ENCODE measurements at regions not wholly inside any gene's neighbourhood (a gene's known extent, or its start where the extent isn't known, plus 50 kb on each side); places are given as distances from the start of the nearest gene placed in this dataset.

GRCh38 chr21:18810136-18810535 is 406.6 kb upstream of the TMPRSS15 start:
- TF ChIP-seq NFIC (IDR thresholded peaks at IDR 0.05) = no peak
- TF ChIP-seq EGR1 (IDR thresholded peaks at IDR 0.05) = no peak
- no peak for TF ChIP-seq TCF12 (IDR thresholded peaks at IDR 0.05; ENCODE audit: low read depth)
- no peak for TF ChIP-seq YY1 (IDR thresholded peaks at IDR 0.05; ENCODE audit: low read depth)
- no peak for TF ChIP-seq TAF1 (IDR thresholded peaks at IDR 0.05; ENCODE audit: low read depth)
- no peak for TF ChIP-seq CEBPB (IDR thresholded peaks at IDR 0.05)

DNA sequence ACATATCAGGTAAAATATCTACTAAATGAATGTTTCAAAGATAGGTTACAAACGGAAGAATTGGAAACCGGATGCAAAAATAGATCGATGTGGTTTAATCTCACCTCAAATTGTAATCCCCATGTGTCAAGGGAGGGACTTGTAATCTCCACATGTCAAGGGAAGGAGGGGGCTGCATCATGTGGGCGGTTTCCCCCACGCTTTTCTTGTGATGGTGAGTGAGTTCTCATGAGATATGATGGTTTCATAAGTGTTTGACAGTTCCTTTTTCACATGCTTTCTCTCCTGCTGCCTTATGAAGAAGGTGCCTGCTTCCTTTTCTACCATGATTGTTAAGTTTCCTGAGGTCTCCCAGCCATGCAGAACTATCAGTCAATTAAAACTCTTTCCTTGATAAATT is 408.7 kb upstream of the TMPRSS15 start:
- no peak for TF ChIP-seq ZBTB7A (IDR thresholded peaks at IDR 0.05; ENCODE audit: low read depth)
- no peak for TF ChIP-seq TAF1 (IDR thresholded peaks at IDR 0.05; ENCODE audit: low read depth)
- TF ChIP-seq NFIC (IDR thresholded peaks at IDR 0.05) = no peak
- TF ChIP-seq REST (IDR thresholded peaks at IDR 0.05; ENCODE audit: low read depth) = no peak
- TF ChIP-seq YY1 (IDR thresholded peaks at IDR 0.05; ENCODE audit: low read depth) = no peak
- TF ChIP-seq TCF12 (IDR thresholded peaks at IDR 0.05; ENCODE audit: low read depth) = no peak
- TF ChIP-seq TEAD4 (IDR thresholded peaks at IDR 0.05) = no peak
- no peak for TF ChIP-seq EP300 (IDR thresholded peaks at IDR 0.05; ENCODE audit: borderline replicate concordance)
- TF ChIP-seq EGR1 (IDR thresholded peaks at IDR 0.05) = no peak
- TF ChIP-seq USF1 (IDR thresholded peaks at IDR 0.05) = no peak
- no peak for TF ChIP-seq CEBPB (IDR thresholded peaks at IDR 0.05)
- no peak for TF ChIP-seq RAD21 (IDR thresholded peaks at IDR 0.05; ENCODE audit: low read depth)
- no peak for TF ChIP-seq MAX (IDR thresholded peaks at IDR 0.05)
- no peak for TF ChIP-seq CREB1 (IDR thresholded peaks at IDR 0.05; ENCODE audit: low read depth)
- no peak for TF ChIP-seq FOXM1 (IDR thresholded peaks at IDR 0.05; ENCODE audit: borderline replicate concordance, low read depth)

GRCh38 chr21:18819507-18819906 is 415.9 kb upstream of the TMPRSS15 start:
- no peak for TF ChIP-seq ZBTB7A (IDR thresholded peaks at IDR 0.05; ENCODE audit: low read depth)
- TF ChIP-seq CREB1 (IDR thresholded peaks at IDR 0.05; ENCODE audit: low read depth) = no peak
- TF ChIP-seq TCF12 (IDR thresholded peaks at IDR 0.05; ENCODE audit: low read depth) = no peak

DNA sequence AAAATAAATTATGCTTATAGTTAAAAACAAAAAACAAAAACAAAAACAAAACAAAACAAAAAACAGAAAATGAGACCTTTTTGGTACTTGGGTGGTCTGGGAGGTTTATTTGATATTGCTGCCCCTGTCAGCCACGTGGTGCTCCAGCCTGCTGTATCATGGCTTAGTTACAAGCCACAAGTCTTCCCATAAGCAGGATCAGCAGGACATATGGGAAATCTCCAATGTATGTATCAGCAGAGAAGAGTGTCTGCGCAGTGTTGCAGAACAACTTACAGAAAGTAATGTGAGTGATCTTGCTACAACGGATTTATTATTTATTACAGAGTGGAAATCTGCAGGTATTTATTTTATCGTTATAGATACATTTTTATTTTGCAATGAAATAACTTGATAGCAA is 423.0 kb upstream of the TMPRSS15 start:
- TF ChIP-seq CEBPB (IDR thresholded peaks at IDR 0.05) = no peak
- no peak for TF ChIP-seq ZBTB7A (IDR thresholded peaks at IDR 0.05; ENCODE audit: low read depth)
- TF ChIP-seq TCF12 (IDR thresholded peaks at IDR 0.05; ENCODE audit: low read depth) = no peak
- no peak for TF ChIP-seq YY1 (IDR thresholded peaks at IDR 0.05; ENCODE audit: low read depth)
- TF ChIP-seq FOXM1 (IDR thresholded peaks at IDR 0.05; ENCODE audit: borderline replicate concordance, low read depth) = no peak
- TF ChIP-seq CREB1 (IDR thresholded peaks at IDR 0.05; ENCODE audit: low read depth) = no peak
- no peak for TF ChIP-seq REST (IDR thresholded peaks at IDR 0.05; ENCODE audit: low read depth)
- TF ChIP-seq EGR1 (IDR thresholded peaks at IDR 0.05) = no peak
- TF ChIP-seq EP300 (IDR thresholded peaks at IDR 0.05; ENCODE audit: borderline replicate concordance) = no peak
- TF ChIP-seq TEAD4 (IDR thresholded peaks at IDR 0.05) = no peak
- no peak for TF ChIP-seq NFIC (IDR thresholded peaks at IDR 0.05)

GRCh38 chr21:18831942-18832676 is 428.5 kb upstream of the TMPRSS15 start:
- TF ChIP-seq REST (IDR thresholded peaks at IDR 0.05; ENCODE audit: low read depth) (no peak), EP300 (IDR thresholded peaks at IDR 0.05; ENCODE audit: borderline replicate concordance) (no peak), RAD21 (IDR thresholded peaks at IDR 0.05; ENCODE audit: low read depth) (no peak), EGR1 (IDR thresholded peaks at IDR 0.05) (no peak), ZBTB7A (IDR thresholded peaks at IDR 0.05; ENCODE audit: low read depth) (no peak), TAF1 (IDR thresholded peaks at IDR 0.05; ENCODE audit: low read depth) (no peak), YY1 (IDR thresholded peaks at IDR 0.05; ENCODE audit: low read depth) (no peak), NFIC (IDR thresholded peaks at IDR 0.05) (no peak), CEBPB (IDR thresholded peaks at IDR 0.05) (no peak), CREB1 (IDR thresholded peaks at IDR 0.05; ENCODE audit: low read depth) (no peak), USF1 (IDR thresholded peaks at IDR 0.05) (no peak), TEAD4 (IDR thresholded peaks at IDR 0.05) (no peak)
